Astrocyte of the spinal cord (primary cell): ENCODE measurements at regions not wholly inside any gene's neighbourhood (a gene's known extent, or its start where the extent isn't known, plus 50 kb on each side); places are given as distances from the start of the nearest gene placed in this dataset.

Source experiments
- DNase-seq: peaks from one replicate; pipeline ENCODE4 v3.0.0; 2011; ENCODE audit warnings: low read depth, low spot score
- H3K4me3 ChIP-seq: 2 replicates; pipeline ENCODE4 v1.5.1; 2011; ENCODE audit warnings: low read depth, mild to moderate bottlenecking, low read length, moderate library complexity
- CTCF ChIP-seq: IDR thresholded peaks from 2 replicates; pipeline ENCODE4 v1.5.1; 2012; ENCODE audit warnings: low read depth, mild to moderate bottlenecking, low read length, inconsistent platforms
- in situ Hi-C: cut with HindIII; loops from 2 replicates; pipeline ENCODE4 v1.10.0; 2017; ENCODE audit warnings: low sequenced_read_pairs

GRCh38 chr2:10989151-10989550, 77.4 kb downstream of the KCNF1 start:
- no peak for DNase-seq
- H3K4me3 ChIP-seq, result no peak overlapping the region
- in situ Hi-C loops, result no loop called here
- no peak for TF ChIP-seq CTCF

GRCh38 chr2:10989782-10990181, 78.0 kb downstream of the KCNF1 start:
- TF ChIP-seq CTCF, result no peak
- in situ Hi-C loops, result no loop called here
- DNase-seq, result no peak
- H3K4me3 ChIP-seq, result no peak overlapping the region

- in situ Hi-C loops, result no loop called here
- no peak for TF ChIP-seq CTCF
- H3K4me3 ChIP-seq, result no peak overlapping the region
- DNase-seq, result no peak
These were observed 78.9 kb downstream of the KCNF1 start for GRCh38 chr2:10990561-10991111.

GRCh38 chr2:10992023-10992791, 80.5 kb downstream of the KCNF1 start:
- in situ Hi-C loops, result no loop called here
- no peak for DNase-seq
- H3K4me3 ChIP-seq, result no peak overlapping the region
- TF ChIP-seq CTCF, result no peak

GRCh38 chr2:10993001-10993481, 81.3 kb downstream of the KCNF1 start:
- DNase-seq, result peak; percentile 9
- H3K4me3 ChIP-seq, result no peak overlapping the region
- in situ Hi-C loops, result no loop called here
- no peak for TF ChIP-seq CTCF

GRCh38 chr2:10995366-10995970, 83.7 kb downstream of the KCNF1 start:
- DNase-seq, result no peak
- in situ Hi-C loops, result no loop called here
- TF ChIP-seq CTCF, result no peak
- H3K4me3 ChIP-seq, result no peak overlapping the region
